AG09309 (cell line): ENCODE measurements at regions not wholly inside any gene's neighbourhood (a gene's known extent, or its start where the extent isn't known, plus 50 kb on each side); places are given as distances from the start of the nearest gene placed in this dataset.

ENCODE experiments used
- DNase-seq: peaks from one replicate; pipeline ENCODE4 v3.0.0-alpha.2; 2010; ENCODE audit warnings: low read depth
- H3K4me3 ChIP-seq: 2 replicates; pipeline ENCODE4 v1.5.1; 2011; ENCODE audit warnings: mild to moderate bottlenecking, low read depth, low read length, moderate library complexity; ENCODE audit not compliant: control insufficient read depth
- CTCF ChIP-seq: IDR thresholded peaks from 2 replicates; pipeline ENCODE4 v1.5.1; 2011; ENCODE audit warnings: mild to moderate bottlenecking, low read depth, low read length, inconsistent platforms; ENCODE audit not compliant: insufficient read depth, control insufficient read depth; ENCODE audit errors: missing control alignments

GRCh38 chr10:9825491-9826018 lies 1192.1 kb upstream of the CELF2 start:
- no peak for DNase-seq
- no peak overlapping the region for H3K4me3 ChIP-seq
- no peak for TF ChIP-seq CTCF

GRCh38 chr10:9828110-9828509 lies 1189.6 kb upstream of the CELF2 start:
- DNase-seq, result no peak
- H3K4me3 ChIP-seq, result no peak overlapping the region
- no peak for TF ChIP-seq CTCF

GRCh38 chr10:9833942-9834341 lies 1183.7 kb upstream of the CELF2 start:
- TF ChIP-seq CTCF, result no peak
- H3K4me3 ChIP-seq, result no peak overlapping the region

GRCh38 chr10:9834434-9834833 lies 1183.2 kb upstream of the CELF2 start:
- TF ChIP-seq CTCF, result no peak
- DNase-seq, result no peak

More at GRCh38 chr10:9833942-9834341, 1183.7 kb upstream of the CELF2 start:
- no peak for DNase-seq

GRCh38 chr10:9845075-9845474 lies 1172.6 kb upstream of the CELF2 start:
- no peak for DNase-seq
- no peak overlapping the region for H3K4me3 ChIP-seq
- TF ChIP-seq CTCF, result no peak

More at GRCh38 chr10:9834434-9834833, 1183.2 kb upstream of the CELF2 start:
- H3K4me3 ChIP-seq, result no peak overlapping the region

- TF ChIP-seq CTCF, result no peak
Measured at GRCh38 chr10:9848278-9848677, 1169.4 kb upstream of the CELF2 start.

GRCh38 chr10:9848981-9849380 lies 1168.7 kb upstream of the CELF2 start:
- DNase-seq, result no peak
- TF ChIP-seq CTCF, result no peak
- no peak overlapping the region for H3K4me3 ChIP-seq

More at GRCh38 chr10:9848278-9848677, 1169.4 kb upstream of the CELF2 start:
- no peak overlapping the region for H3K4me3 ChIP-seq
- no peak for DNase-seq
